Calu3 (cell line): ENCODE measurements at regions not wholly inside any gene's neighbourhood (a gene's known extent, or its start where the extent isn't known, plus 50 kb on each side); places are given as distances from the start of the nearest gene placed in this dataset.

Experiments
- BruUV-seq: library from RNA; stranded (reverse); fragments of 400-500 nt; replicated peaks from 2 replicates; lab custom pipeline; 2021; lab: Mats Ljungman, UMichigan
- CTCF ChIA-PET: fragments of 300-600 bp; sonication (Branson Sonifier 250); formaldehyde crosslinking; loops from one replicate; lab custom pipeline; 2022; ENCODE audit warnings: antibody characterized with exemption; lab: Charles Lee
- DNase-seq: peaks from one replicate; pipeline ENCODE4 v3.0.0; 2022
- H3K27ac Mint-ChIP-seq: one replicate; pipeline ENCODE4 v1.8.0; 2022; ENCODE audit warnings: mixed read lengths; ENCODE audit not compliant: unreplicated experiment
- H3K27me3 Mint-ChIP-seq: one replicate; pipeline ENCODE4 v1.8.0; 2022; ENCODE audit warnings: mixed read lengths; ENCODE audit not compliant: unreplicated experiment
- H3K36me3 Mint-ChIP-seq: one replicate; pipeline ENCODE4 v1.8.0; 2022; ENCODE audit warnings: mild to moderate bottlenecking, moderate library complexity, mixed read lengths; ENCODE audit not compliant: insufficient read depth, unreplicated experiment
- H3K4me1 Mint-ChIP-seq: one replicate; pipeline ENCODE4 v1.8.0; 2022; ENCODE audit warnings: mild to moderate bottlenecking, low read depth, mixed read lengths; ENCODE audit not compliant: unreplicated experiment
- H3K4me3 Mint-ChIP-seq: one replicate; pipeline ENCODE4 v1.8.0; 2022; ENCODE audit warnings: mild to moderate bottlenecking, low read depth, moderate library complexity, mixed read lengths; ENCODE audit not compliant: unreplicated experiment
- H3K9me3 Mint-ChIP-seq: one replicate; pipeline ENCODE4 v1.8.0; 2022; ENCODE audit warnings: low read depth, mixed read lengths; ENCODE audit not compliant: unreplicated experiment
- intact Hi-C: fragments of 100-400 bp; cut with micrococcal nuclease; formaldehyde crosslinking; loops from one replicate; pipeline ENCODE4 v1.10.0; 2022; ENCODE audit not compliant: unreplicated experiment
- TF ChIP-seq, protein P1 (sequence below): fragments of 200-600 bp; IDR thresholded peaks from one replicate; pipeline ENCODE4 v1.8.0; 2022; ENCODE audit warnings: antibody characterized with exemption; ENCODE audit not compliant: unreplicated experiment

- H3K27me3 Mint-ChIP-seq = no peaks in the 10 kb centered on the region
- H3K4me1 Mint-ChIP-seq = no peaks in the 10 kb centered on the region
- TF ChIP-seq, protein P1, sequence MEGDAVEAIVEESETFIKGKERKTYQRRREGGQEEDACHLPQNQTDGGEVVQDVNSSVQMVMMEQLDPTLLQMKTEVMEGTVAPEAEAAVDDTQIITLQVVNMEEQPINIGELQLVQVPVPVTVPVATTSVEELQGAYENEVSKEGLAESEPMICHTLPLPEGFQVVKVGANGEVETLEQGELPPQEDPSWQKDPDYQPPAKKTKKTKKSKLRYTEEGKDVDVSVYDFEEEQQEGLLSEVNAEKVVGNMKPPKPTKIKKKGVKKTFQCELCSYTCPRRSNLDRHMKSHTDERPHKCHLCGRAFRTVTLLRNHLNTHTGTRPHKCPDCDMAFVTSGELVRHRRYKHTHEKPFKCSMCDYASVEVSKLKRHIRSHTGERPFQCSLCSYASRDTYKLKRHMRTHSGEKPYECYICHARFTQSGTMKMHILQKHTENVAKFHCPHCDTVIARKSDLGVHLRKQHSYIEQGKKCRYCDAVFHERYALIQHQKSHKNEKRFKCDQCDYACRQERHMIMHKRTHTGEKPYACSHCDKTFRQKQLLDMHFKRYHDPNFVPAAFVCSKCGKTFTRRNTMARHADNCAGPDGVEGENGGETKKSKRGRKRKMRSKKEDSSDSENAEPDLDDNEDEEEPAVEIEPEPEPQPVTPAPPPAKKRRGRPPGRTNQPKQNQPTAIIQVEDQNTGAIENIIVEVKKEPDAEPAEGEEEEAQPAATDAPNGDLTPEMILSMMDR = no peak
- no peak overlapping the region for H3K4me3 Mint-ChIP-seq
- no peak for DNase-seq
- intact Hi-C loops = no loop called here
- CTCF ChIA-PET = interaction anchor here (0.7 kb wide), 1 partner anchor 394 kb away, joined by 6 read pairs; no protein-coding TSS in a partner anchor
- no peaks in the 10 kb centered on the region for H3K36me3 Mint-ChIP-seq
- no peak overlapping the region for H3K27ac Mint-ChIP-seq
- H3K9me3 Mint-ChIP-seq = no peaks in the 10 kb centered on the region
- no TSS peak for BruUV-seq
Measured at GRCh38 chr4:181971973-181972372, 271.2 kb upstream of the TENM3 start.

GRCh38 chr4:181976764-181977163 lies 266.4 kb upstream of the TENM3 start:
- no peak for DNase-seq
- Mint-ChIP-seq H3K4me1 (peaks cover 3% of the 10 kb centered on the region), H3K4me3 (no peak overlapping the region), H3K27me3 (no peaks in the 10 kb centered on the region), H3K36me3 (no peaks in the 10 kb centered on the region), H3K27ac (no peak overlapping the region), H3K9me3 (no peaks in the 10 kb centered on the region)
- TF ChIP-seq, protein P1 = no peak
- BruUV-seq = no TSS peak
- CTCF ChIA-PET = no interaction called here
- intact Hi-C loops = no loop called here

- intact Hi-C loops = no loop called here
- no TSS peak for BruUV-seq
- CTCF ChIA-PET = no interaction called here
Measured at GRCh38 chr4:181982437-181982836, 260.8 kb upstream of the TENM3 start.

GRCh38 chr4:181982856-181983255 lies 260.3 kb upstream of the TENM3 start:
- no TSS peak for BruUV-seq
- intact Hi-C loops = no loop called here
- DNase-seq = no peak
- peaks cover 7% of the 10 kb centered on the region for H3K4me1 Mint-ChIP-seq
- H3K9me3 Mint-ChIP-seq = no peaks in the 10 kb centered on the region
- CTCF ChIA-PET = no interaction called here
- H3K36me3 Mint-ChIP-seq = no peaks in the 10 kb centered on the region
- no peak overlapping the region for H3K27ac Mint-ChIP-seq
- peaks cover 20% of the 10 kb centered on the region for H3K27me3 Mint-ChIP-seq
- TF ChIP-seq, protein P1 = no peak
- H3K4me3 Mint-ChIP-seq = no peak overlapping the region

More at GRCh38 chr4:181982437-181982836, 260.8 kb upstream of the TENM3 start:
- TF ChIP-seq, protein P1 = no peak
- Mint-ChIP-seq H3K4me3 (no peak overlapping the region), H3K9me3 (no peaks in the 10 kb centered on the region), H3K27ac (no peak overlapping the region), H3K4me1 (peaks cover 7% of the 10 kb centered on the region), H3K36me3 (no peaks in the 10 kb centered on the region), H3K27me3 (peaks cover 20% of the 10 kb centered on the region)
- DNase-seq = no peak
